ENCODE measurements at regions not wholly inside any gene's neighbourhood (a gene's known extent, or its start where the extent isn't known, plus 50 kb on each side); places are given as distances from the start of the nearest gene placed in this dataset.

- TF ChIP-seq REST (IDR thresholded peaks at IDR 0.05; ENCODE audit: unreplicated experiment) (no peak), EZH2phosphoT487 (IDR thresholded peaks at IDR 0.05; ENCODE audit: unreplicated experiment) (no peak), CTCF (conservative IDR thresholded peaks at IDR 0.05; ENCODE audit: low read depth in 2 of 2) (no peak), ZNF114 (CRISPR knock-in tag; IDR thresholded peaks at IDR 0.05) (no peak), EZH2 (IDR thresholded peaks at IDR 0.05; ENCODE audit: low read depth, unreplicated experiment) (no peak)
These were observed 180.3 kb upstream of the PARD3B start (continued) for GRCh38 chr2:204364860-204365535.

GRCh38 chr2:204365811-204366210 lies 179.5 kb upstream of the PARD3B start:
- H3K27ac Mint-ChIP-seq, result no peak overlapping the region
- TF ChIP-seq JUNB (IDR thresholded peaks at IDR 0.05; ENCODE audit: unreplicated experiment), result no peak
- no peak for TF ChIP-seq ZNF331 (CRISPR knock-in tag; IDR thresholded peaks at IDR 0.05; ENCODE audit: low read depth)
- TF ChIP-seq ETS1 (IDR thresholded peaks at IDR 0.05), result no peak
- TF ChIP-seq POLR2AphosphoS5 (IDR thresholded peaks at IDR 0.05; ENCODE audit: low read depth), result no peak
- no peak for TF ChIP-seq NANOG (IDR thresholded peaks at IDR 0.05; ENCODE audit: borderline replicate concordance)
- TF ChIP-seq CTCF (conservative IDR thresholded peaks at IDR 0.05; ENCODE audit: low read depth in 2 of 2), result no peak
- no peak for TF ChIP-seq STAT1 (IDR thresholded peaks at IDR 0.05; ENCODE audit: unreplicated experiment)
- TF ChIP-seq CREB1 (CRISPR knock-in tag; IDR thresholded peaks at IDR 0.05; ENCODE audit: low read depth), result no peak
- no peak for TF ChIP-seq EZH2 (IDR thresholded peaks at IDR 0.05; ENCODE audit: low read depth, unreplicated experiment)
- TF ChIP-seq ZNF114 (CRISPR knock-in tag; IDR thresholded peaks at IDR 0.05), result no peak
- TF ChIP-seq REST (IDR thresholded peaks at IDR 0.05; ENCODE audit: unreplicated experiment), result no peak
- TF ChIP-seq EZH2phosphoT487 (IDR thresholded peaks at IDR 0.05; ENCODE audit: unreplicated experiment), result no peak

More at GRCh38 chr2:204365811-204366210, 179.5 kb upstream of the PARD3B start:
- Histone ChIP-seq H2AFZ (no peak overlapping the region), H3K4me3 (no peak overlapping the region), H3K79me2 (replicated peaks; ENCODE audit: insufficient read depth) (no peaks in the 10 kb centered on the region), H3K27me3 (ENCODE audit: insufficient read depth) (no peaks in the 10 kb centered on the region), H3F3A (replicated peaks; ENCODE audit: low read depth) (no peaks in the 10 kb centered on the region), H3K27ac (ENCODE audit: low read depth) (no peak overlapping the region), H3K36me3 (ENCODE audit: insufficient read depth) (no peaks in the 10 kb centered on the region), H3K9me2 (ENCODE audit: insufficient read depth) (no peaks in the 10 kb centered on the region), H4K20me1 (replicated peaks; ENCODE audit: insufficient read depth) (no peaks in the 10 kb centered on the region), H3K4me2 (no peak overlapping the region), H3K4me1 (ENCODE audit: insufficient read depth) (0 out of 2 replicates have a peak, but pooled peaks cover 11% of the 10 kb centered on the region)
- Mint-ChIP-seq H3K36me3 (ENCODE audit: low read depth) (no peaks in the 10 kb centered on the region), H3K9me3 (no peaks in the 10 kb centered on the region), H3K4me3 (no peak overlapping the region), H3K27me3 (ENCODE audit: insufficient read depth, low read depth, poor library complexity) (peaks cover 4% of the 10 kb centered on the region), H3K4me1 (peaks cover 11% of the 10 kb centered on the region)
- DNase-seq (ENCODE audit: low spot score), result no peak
- no peak for ATAC-seq

Measured in GM23338 (cell line).